ENCODE measurements at regions not wholly inside any gene's neighbourhood (a gene's known extent, or its start where the extent isn't known, plus 50 kb on each side); places are given as distances from the start of the nearest gene placed in this dataset.

- TF ChIP-seq POLR2AphosphoS5 (IDR thresholded peaks at IDR 0.05; ENCODE audit: low read depth, low read length) (no peak), POLR2A (IDR thresholded peaks at IDR 0.05; ENCODE audit: control extremely low read depth in 1 of 2, low read depth in 2 of 2, low read length in 2 of 2) (no peak), CTCF (IDR thresholded peaks at IDR 0.05; ENCODE audit: control extremely low read depth in 1 of 3, insufficient read depth in 1 of 3, low read depth in 1 of 3, low read length in 3 of 3) (no peak), EZH2 (IDR thresholded peaks at IDR 0.05; ENCODE audit: low read depth, low read length, severe bottlenecking) (no peak)
Measured at GRCh38 chr3:104279617-104280016, 1087.1 kb upstream of the ALCAM start.
